H1 (cell line): ENCODE measurements at regions not wholly inside any gene's neighbourhood (a gene's known extent, or its start where the extent isn't known, plus 50 kb on each side); places are given as distances from the start of the nearest gene placed in this dataset.

Experiments used
- CTCF ChIA-PET: fragments of 300-600 bp; sonication (Branson Sonifier 250); formaldehyde crosslinking; loops from one replicate; lab custom pipeline; 2021; ENCODE audit not compliant: partially characterized antibody; lab: Charles Lee
- POLR2A ChIA-PET: fragments of 300-600 bp; sonication (Branson Sonifier 250); formaldehyde crosslinking; loops from one replicate; lab custom pipeline; 2021; ENCODE audit warnings: inconsistent platforms; ENCODE audit not compliant: partially characterized antibody; lab: Charles Lee
- DNase-seq, 2 experiments: peaks; one replicate each; pipeline versions ENCODE4 v3.0.0 to v3.0.0-alpha.2; 2010 to 2022; ENCODE audit warnings: low spot score in 2 of 2, low read depth in 1 of 2, mixed read lengths in 1 of 2
- FAIRE-seq: peaks from 2 replicates; lab custom pipeline; 2011; peaks lifted over from hg19 to GRCh38; lab: Jason Lieb, UNC
- H2AFZ ChIP-seq: 2 replicates; pipeline ENCODE4 v1.8.1; 2012; ENCODE audit warnings: low read length, inconsistent platforms
- H2AK5ac ChIP-seq: 2 replicates; pipeline ENCODE4 v1.6.1; 2013; ENCODE audit warnings: low read depth, low read length
- H2BK120ac ChIP-seq: replicated peaks from 2 replicates; pipeline ENCODE3; 2013; ENCODE audit warnings: low read depth, low read length, inconsistent platforms
- H2BK12ac ChIP-seq: 2 replicates; pipeline ENCODE4 v1.6.1; 2013; ENCODE audit warnings: low read depth, low read length
- H2BK15ac ChIP-seq: 2 replicates; pipeline ENCODE4 v1.6.1; 2013; ENCODE audit warnings: low read length
- H2BK20ac ChIP-seq: 2 replicates; pipeline ENCODE4 v1.6.1; 2013; ENCODE audit warnings: low read length
- H2BK5ac ChIP-seq: 2 replicates; pipeline ENCODE4 v1.6.1; 2013; ENCODE audit warnings: low read depth, low read length
- H3K14ac ChIP-seq: 2 replicates; pipeline ENCODE4 v1.6.1; 2013; ENCODE audit warnings: inconsistent platforms; ENCODE audit not compliant: insufficient read length
- H3K18ac ChIP-seq: 2 replicates; pipeline ENCODE4 v1.6.1; 2013; ENCODE audit warnings: low read length; ENCODE audit errors: extremely low read depth
- H3K23ac ChIP-seq: 2 replicates; pipeline ENCODE4 v1.6.1; 2013; ENCODE audit warnings: inconsistent platforms; ENCODE audit not compliant: insufficient read length
- H3K23me2 ChIP-seq: 2 replicates; pipeline ENCODE4 v1.6.1; 2013; ENCODE audit warnings: low read depth, low read length
- H3K27ac ChIP-seq: 2 replicates; pipeline ENCODE4 v1.6.1; 2011; ENCODE audit warnings: low read depth, low read length, inconsistent platforms
- H3K27me3 ChIP-seq, 4 experiments: replicated peaks in 1 of 4; 1 replicate in 1 of 4; 2 replicates in 3 of 4; pipeline versions ENCODE4 v1.6.1 to v1.8.1; 2011 to 2013; ENCODE audit warnings: low read length in 3 of 4, mild to moderate bottlenecking in 3 of 4, inconsistent platforms in 2 of 4, mixed read lengths in 2 of 4, moderate library complexity in 1 of 4; ENCODE audit not compliant: control insufficient read depth in 3 of 4, insufficient read depth in 3 of 4; ENCODE audit errors: extremely low read depth in 1 of 4
- H3K36me3 ChIP-seq, 4 experiments: 2 replicates each; pipeline versions ENCODE4 v1.6.1 to v1.8.1; 2011 to 2013; ENCODE audit warnings: mild to moderate bottlenecking in 4 of 4, low read length in 3 of 4, moderate library complexity in 2 of 4, control low read depth in 1 of 4, inconsistent platforms in 1 of 4; ENCODE audit not compliant: insufficient read depth in 4 of 4, control insufficient read depth in 2 of 4
- H3K4ac ChIP-seq: replicated peaks from 2 replicates; pipeline ENCODE3; 2013; ENCODE audit warnings: low read length, low read depth, mixed read lengths, inconsistent platforms; ENCODE audit not compliant: insufficient read length
- H3K4me1 ChIP-seq, 4 experiments: replicated peaks in 1 of 4; 1 replicate in 1 of 4; 2 replicates in 3 of 4; pipeline versions ENCODE4 v1.6.1 to v1.8.1; 2011 to 2013; ENCODE audit warnings: low read length in 3 of 4, inconsistent platforms in 2 of 4, mixed read lengths in 1 of 4; ENCODE audit not compliant: insufficient read depth in 4 of 4, control insufficient read depth in 3 of 4
- H3K4me2 ChIP-seq, 2 experiments: 2 replicates each; pipeline versions ENCODE4 v1.6.1 to v1.8.1; 2011 to 2013; ENCODE audit warnings: low read depth in 2 of 2, low read length in 2 of 2, control low read depth in 1 of 2, inconsistent platforms in 1 of 2, mild to moderate bottlenecking in 1 of 2; ENCODE audit not compliant: insufficient read depth in 1 of 2
- H3K4me3 ChIP-seq, 4 experiments: fragments of 200-600, 300-600 bp in 1 of 4; sonication (generic), shearing (Covaris generic), sonication (Bioruptor Twin) in 1 of 4; 2 replicates each; pipeline versions ENCODE4 v1.5.1 to v1.8.1; 2011 to 2016; ENCODE audit warnings: low read length in 4 of 4, low read depth in 3 of 4, control low read depth in 2 of 4, inconsistent platforms in 2 of 4, mild to moderate bottlenecking in 2 of 4, mixed read lengths in 1 of 4, moderate library complexity in 1 of 4; ENCODE audit not compliant: insufficient read depth in 2 of 4; ENCODE audit errors: extremely low read depth in 1 of 4
- H3K56ac ChIP-seq: replicated peaks from 2 replicates; pipeline ENCODE3; 2013; ENCODE audit warnings: low read depth, mild to moderate bottlenecking, mixed read lengths, low read length, inconsistent platforms; ENCODE audit not compliant: insufficient read length
- H3K79me1 ChIP-seq: 2 replicates; pipeline ENCODE4 v1.6.1; 2013; ENCODE audit warnings: low read depth, low read length, control low read depth
- H3K79me2 ChIP-seq, 2 experiments: 2 replicates each; pipeline versions ENCODE4 v1.6.1 to v1.8.1; 2012 to 2013; ENCODE audit warnings: low read length in 2 of 2, mild to moderate bottlenecking in 2 of 2, inconsistent platforms in 1 of 2; ENCODE audit not compliant: insufficient read depth in 2 of 2, control insufficient read depth in 1 of 2
- H3K9ac ChIP-seq, 4 experiments: replicated peaks in 1 of 4; 1 replicate in 1 of 4; 2 replicates in 3 of 4; pipeline versions ENCODE4 v1.6.1 to v1.8.1; 2011 to 2013; ENCODE audit warnings: low read depth in 3 of 4, low read length in 3 of 4, control low read depth in 2 of 4, mild to moderate bottlenecking in 2 of 4, moderate library complexity in 2 of 4, inconsistent platforms in 1 of 4; ENCODE audit errors: extremely low read depth in 1 of 4
- H3K9me3 ChIP-seq, 2 experiments: 2 replicates each; pipeline versions ENCODE4 v1.6.1 to v1.8.1; 2012 to 2013; ENCODE audit warnings: mild to moderate bottlenecking in 2 of 2, moderate library complexity in 2 of 2, control low read depth in 1 of 2, inconsistent platforms in 1 of 2, low read depth in 1 of 2, low read length in 1 of 2, mixed read lengths in 1 of 2; ENCODE audit not compliant: insufficient read depth in 2 of 2
- H4K20me1 ChIP-seq, 2 experiments: replicated peaks in 1 of 2; 2 replicates each; pipeline versions ENCODE3 to v1.8.1; 2011 to 2013; ENCODE audit warnings: inconsistent platforms in 2 of 2, low read length in 2 of 2, mild to moderate bottlenecking in 1 of 2; ENCODE audit not compliant: insufficient read depth in 2 of 2, control insufficient read depth in 1 of 2
- H4K5ac ChIP-seq: 2 replicates; pipeline ENCODE4 v1.6.1; 2013; ENCODE audit warnings: low read length, low read depth, mixed read lengths, inconsistent platforms; ENCODE audit not compliant: insufficient read length
- H4K8ac ChIP-seq: 2 replicates; pipeline ENCODE4 v1.8.0; 2013; ENCODE audit warnings: mild to moderate bottlenecking, moderate library complexity, low read length, inconsistent platforms; ENCODE audit not compliant: insufficient read depth; ENCODE audit errors: extremely low read depth
- H4K91ac ChIP-seq: replicated peaks from 2 replicates; pipeline ENCODE3; 2013; ENCODE audit warnings: low read length, mixed read lengths, inconsistent platforms; ENCODE audit not compliant: insufficient read length
- ASH2L ChIP-seq: fragments of 200-600, 300-600 bp; sonication (generic); IDR thresholded peaks from one replicate; pipeline ENCODE4 v1.7.1; 2017; ENCODE audit warnings: low read length
- CHD1 ChIP-seq: IDR thresholded peaks from 2 replicates; pipeline ENCODE4 v1.6.1; 2012; ENCODE audit warnings: low read depth, low read length, improper control_type of control experiment
- CTBP2 ChIP-seq: IDR thresholded peaks from 2 replicates; pipeline ENCODE4 v1.7.0; 2011; ENCODE audit warnings: borderline replicate concordance, mild to moderate bottlenecking, moderate library complexity, mixed read lengths, low read length; ENCODE audit not compliant: insufficient read depth, insufficient read length
- GTF2F1 ChIP-seq: IDR thresholded peaks from 2 replicates; pipeline ENCODE4 v1.6.1; 2012; ENCODE audit warnings: low read depth, low read length, improper control_type of control experiment, borderline replicate concordance
- KDM5A ChIP-seq: fragments of 200-600 bp; IDR thresholded peaks from 2 replicates; pipeline ENCODE4 v1.7.1; 2012; ENCODE audit warnings: mild to moderate bottlenecking, low read length, inconsistent platforms, mixed read lengths
- NANOG ChIP-seq: IDR thresholded peaks from 2 replicates; pipeline ENCODE4 v1.6.1; 2011; ENCODE audit warnings: low read length, low read depth, mild to moderate bottlenecking, inconsistent platforms; ENCODE audit not compliant: insufficient read depth, poor library complexity, severe bottlenecking
- SIRT6 ChIP-seq: IDR thresholded peaks from one replicate; pipeline ENCODE4 v1.7.1; 2012; ENCODE audit warnings: low read length, inconsistent platforms
- SP2 ChIP-seq: IDR thresholded peaks from 2 replicates; pipeline ENCODE4 v1.6.1; 2012; ENCODE audit warnings: mild to moderate bottlenecking, low read length, inconsistent platforms
- SP4 ChIP-seq: IDR thresholded peaks from 2 replicates; pipeline ENCODE4 v1.6.1; 2012; ENCODE audit warnings: low read length, inconsistent platforms
- TAF7 ChIP-seq: optimal IDR thresholded peaks from 2 replicates; pipeline ENCODE3; 2011; ENCODE audit warnings: low read depth, mild to moderate bottlenecking, inconsistent platforms, low read length, moderate library complexity, borderline replicate concordance
- WGBS, 2 experiments: shearing (Covaris generic) in 1 of 2; methylation state at CpG; one replicate each; pipeline versions ENCODE4 v1.1.6 to v1.1.7; 2013 to 2015; ENCODE audit warnings: low lambda C conversion rate in 2 of 2, mixed read lengths in 2 of 2, inconsistent platforms in 1 of 2, low coverage in 1 of 2, missing lambda C conversion rate in 1 of 2; ENCODE audit not compliant: insufficient replicate concordance in 2 of 2, insufficient coverage in 1 of 2, insufficient read length in 1 of 2; ENCODE audit errors: extremely low coverage in 1 of 2, missing lambda C conversion rate in 1 of 2; 5-methylcytosine and 5-hydroxymethylcytosine counted together
- TF ChIP-seq, protein P1 (sequence below): IDR thresholded peaks from 2 replicates; pipeline ENCODE4 v1.6.1; 2011; ENCODE audit warnings: low read length, improper control_type of control experiment

- Histone ChIP-seq H3K4me1 (no peaks in the 10 kb centered on the region), H2BK20ac (no peak overlapping the region), H2BK120ac (no peak overlapping the region), H3K14ac (no peak overlapping the region), H4K20me1 (no peaks in the 10 kb centered on the region), H3K9me3 (no peaks in the 10 kb centered on the region), H2BK15ac (no peak overlapping the region), H3K9ac (no peak overlapping the region), H3K56ac (no peak overlapping the region), H3K27me3 (no peaks in the 10 kb centered on the region), H3K79me2 (no peaks in the 10 kb centered on the region), H4K91ac (no peak overlapping the region), H4K5ac (no peak overlapping the region), H2BK12ac (no peak overlapping the region), H3K23me2 (no peaks in the 10 kb centered on the region), H3K4ac (no peak overlapping the region), H3K4me3 (no peak overlapping the region), H3K4me2 (no peak overlapping the region), H2BK5ac (no peak overlapping the region), H3K79me1 (no peaks in the 10 kb centered on the region), H3K27ac (no peak overlapping the region), H2AK5ac (no peak overlapping the region), H3K36me3 (no peaks in the 10 kb centered on the region), H4K8ac (no peak overlapping the region), H3K23ac (no peak overlapping the region), H3K18ac (no peak overlapping the region), H2AFZ (no peak overlapping the region)
- FAIRE-seq (no peak), DNase-seq (no peak)
- ChIA-PET POLR2A (no interaction called here), CTCF (interaction anchor here (1.2 kb wide), 1 partner anchor 42 kb away, joined by 3 read pairs; no protein-coding TSS in a partner anchor)
- no peak for TF ChIP-seq NANOG
- TF ChIP-seq CHD1: no peak
- TF ChIP-seq SP4: no peak
- no peak for TF ChIP-seq SP2
- no peak for TF ChIP-seq SIRT6
- TF ChIP-seq KDM5A: no peak
- TF ChIP-seq, protein P1, sequence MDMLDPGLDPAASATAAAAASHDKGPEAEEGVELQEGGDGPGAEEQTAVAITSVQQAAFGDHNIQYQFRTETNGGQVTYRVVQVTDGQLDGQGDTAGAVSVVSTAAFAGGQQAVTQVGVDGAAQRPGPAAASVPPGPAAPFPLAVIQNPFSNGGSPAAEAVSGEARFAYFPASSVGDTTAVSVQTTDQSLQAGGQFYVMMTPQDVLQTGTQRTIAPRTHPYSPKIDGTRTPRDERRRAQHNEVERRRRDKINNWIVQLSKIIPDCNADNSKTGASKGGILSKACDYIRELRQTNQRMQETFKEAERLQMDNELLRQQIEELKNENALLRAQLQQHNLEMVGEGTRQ: no peak
- TF ChIP-seq CTBP2: no peak
- TF ChIP-seq TAF7: no peak
- no peak for TF ChIP-seq GTF2F1
- no peak for TF ChIP-seq ASH2L
- 76% methylated on average over 1 of the region's 1 CpG; no CpG with 5 or more reads in 1 of the 2 experiments for WGBS, 2 experiments
Measured at GRCh38 chr3:101149251-101149650, 156.0 kb upstream of the ABI3BP start.
